ENCODE measurements at regions not wholly inside any gene's neighbourhood (a gene's known extent, or its start where the extent isn't known, plus 50 kb on each side); places are given as distances from the start of the nearest gene placed in this dataset.

GRCh38 chr1:228845101-228845500 lies 109.8 kb downstream of the RHOU start:
- H3K4me1 ChIP-seq (ENCODE audit: insufficient read depth) = peaks cover 15% of the 10 kb centered on the region
- no peaks in the 10 kb centered on the region for H3K27me3 ChIP-seq (ENCODE audit: insufficient read depth)
- no peak overlapping the region for H3K27ac ChIP-seq (ENCODE audit: low read depth)
- no peak for ATAC-seq
- H3F3A ChIP-seq (replicated peaks; ENCODE audit: low read depth) = no peaks in the 10 kb centered on the region; the same call in 1 of the 2 replicates
- H3K4me2 ChIP-seq = no peak overlapping the region
- peaks cover 20% of the 10 kb centered on the region for H3K36me3 Mint-ChIP-seq (ENCODE audit: low read depth)
- no peak overlapping the region for H3K4me3 ChIP-seq
- DNase-seq (ENCODE audit: low spot score) = no peak
- no peaks in the 10 kb centered on the region for H3K9me2 ChIP-seq (ENCODE audit: insufficient read depth)
- no peaks in the 10 kb centered on the region for H3K36me3 ChIP-seq (ENCODE audit: insufficient read depth)
- no peak overlapping the region for H3K27ac Mint-ChIP-seq
- no peak overlapping the region for H2AFZ ChIP-seq
- H4K20me1 ChIP-seq (replicated peaks; ENCODE audit: insufficient read depth) = no peaks in the 10 kb centered on the region
- H3K4me1 Mint-ChIP-seq = peaks cover 10% of the 10 kb centered on the region
- H3K4me3 Mint-ChIP-seq = no peak overlapping the region
- TF ChIP-seq ZNF331 (CRISPR knock-in tag; IDR thresholded peaks at IDR 0.05; ENCODE audit: low read depth) (no peak), EZH2 (IDR thresholded peaks at IDR 0.05; ENCODE audit: low read depth, unreplicated experiment) (no peak), ZNF114 (CRISPR knock-in tag; IDR thresholded peaks at IDR 0.05) (no peak), REST (IDR thresholded peaks at IDR 0.05; ENCODE audit: unreplicated experiment) (no peak), CREB1 (CRISPR knock-in tag; IDR thresholded peaks at IDR 0.05; ENCODE audit: low read depth) (no peak), ETS1 (IDR thresholded peaks at IDR 0.05) (no peak), POLR2AphosphoS5 (IDR thresholded peaks at IDR 0.05; ENCODE audit: low read depth) (no peak), ZNF462 (CRISPR knock-in tag; IDR thresholded peaks at IDR 0.05) (no peak), JUNB (IDR thresholded peaks at IDR 0.05; ENCODE audit: unreplicated experiment) (no peak), CTCF (conservative IDR thresholded peaks at IDR 0.05; ENCODE audit: low read depth in 2 of 2) (no peak), STAT1 (IDR thresholded peaks at IDR 0.05; ENCODE audit: unreplicated experiment) (no peak), EZH2phosphoT487 (IDR thresholded peaks at IDR 0.05; ENCODE audit: unreplicated experiment) (no peak), NANOG (IDR thresholded peaks at IDR 0.05; ENCODE audit: borderline replicate concordance) (no peak)
- H3K9me3 Mint-ChIP-seq = peaks cover 28% of the 10 kb centered on the region
- H3K27me3 Mint-ChIP-seq (ENCODE audit: insufficient read depth, low read depth, poor library complexity) = no peaks in the 10 kb centered on the region
- no peaks in the 10 kb centered on the region for H3K79me2 ChIP-seq (replicated peaks; ENCODE audit: insufficient read depth)

All from GM23338 (cell line).